GM19025 (cell line): ENCODE measurements at regions not wholly inside any gene's neighbourhood (a gene's known extent, or its start where the extent isn't known, plus 50 kb on each side); places are given as distances from the start of the nearest gene placed in this dataset.

Experiments
- ATAC-seq: cut with Tn5 transposase; IDR thresholded peaks from one replicate; pipeline ENCODE4 v1.9.1; 2021; ENCODE audit warnings: mild to moderate bottlenecking, low read depth, moderate library complexity; ENCODE audit not compliant: unreplicated experiment

GRCh38 chr14:98952593-98953350, 319.2 kb downstream of the BCL11B start:
- no peak for ATAC-seq

- ATAC-seq = no peak
These were observed 318.2 kb downstream of the BCL11B start for GRCh38 chr14:98953551-98954348.

GRCh38 chr14:98954349-98955000, 317.5 kb downstream of the BCL11B start:
- no peak for ATAC-seq

- ATAC-seq = no peak
These were observed 316.8 kb downstream of the BCL11B start for GRCh38 chr14:98955036-98955740.

- ATAC-seq = no peak
These were observed 316.3 kb downstream of the BCL11B start for GRCh38 chr14:98955741-98956070.

GRCh38 chr14:98956181-98956580, 315.8 kb downstream of the BCL11B start:
- ATAC-seq = no peak

GRCh38 chr14:98956661-98957060, 315.3 kb downstream of the BCL11B start:
- no peak for ATAC-seq

- ATAC-seq = no peak
These were observed 314.6 kb downstream of the BCL11B start for GRCh38 chr14:98957211-98958047.

- ATAC-seq = no peak
These were observed 313.9 kb downstream of the BCL11B start for GRCh38 chr14:98958048-98958631.

- no peak for ATAC-seq
These were observed 313.4 kb downstream of the BCL11B start for GRCh38 chr14:98958632-98959031.

- no peak for ATAC-seq
These were observed 312.6 kb downstream of the BCL11B start for GRCh38 chr14:98959410-98959809.

- ATAC-seq = no peak
These were observed 311.9 kb downstream of the BCL11B start for GRCh38 chr14:98959958-98960616.

GRCh38 chr14:98960617-98961013, 311.4 kb downstream of the BCL11B start:
- no peak for ATAC-seq

GRCh38 chr14:98961191-98961590, 310.8 kb downstream of the BCL11B start:
- ATAC-seq = no peak

- ATAC-seq = no peak
These were observed 309.9 kb downstream of the BCL11B start for GRCh38 chr14:98962118-98962517.

- no peak for ATAC-seq
These were observed 308.4 kb downstream of the BCL11B start for GRCh38 chr14:98963610-98964009.

- ATAC-seq = no peak
These were observed 307.8 kb downstream of the BCL11B start for GRCh38 chr14:98964171-98964570.

- no peak for ATAC-seq
These were observed 306.9 kb downstream of the BCL11B start for GRCh38 chr14:98965076-98965475.

GRCh38 chr14:98966016-98966415, 306.0 kb downstream of the BCL11B start:
- no peak for ATAC-seq
